ENCODE measurements at regions not wholly inside any gene's neighbourhood (a gene's known extent, or its start where the extent isn't known, plus 50 kb on each side); places are given as distances from the start of the nearest gene placed in this dataset.

- TF ChIP-seq NUFIP1 (IDR thresholded peaks at IDR 0.05; ENCODE audit: partially characterized antibody) (no peak), POLR2A (conservative IDR thresholded peaks at IDR 0.05) (no peak), ZFP30 (CRISPR knock-in tag; IDR thresholded peaks at IDR 0.05; ENCODE audit: borderline replicate concordance) (no peak), ZNF3 (CRISPR knock-in tag; IDR thresholded peaks at IDR 0.05) (no peak), FOS (IDR thresholded peaks at IDR 0.05; ENCODE audit: extremely low read depth, insufficient read length) (no peak), ELF1 (tag; IDR thresholded peaks at IDR 0.05) (no peak), STAT5A (IDR thresholded peaks at IDR 0.05; ENCODE audit: borderline replicate concordance, low read length) (no peak), NR2C2 (CRISPR knock-in tag; IDR thresholded peaks at IDR 0.05) (no peak), NR2C2 (tag; IDR thresholded peaks at IDR 0.05) (no peak), ESRRA (IDR thresholded peaks at IDR 0.05; ENCODE audit: borderline replicate concordance, low read depth) (no peak), NEUROD1 (IDR thresholded peaks at IDR 0.05; ENCODE audit: borderline replicate concordance, low read depth, low read length, partially characterized antibody) (no peak), ZNF146 (CRISPR knock-in tag; IDR thresholded peaks at IDR 0.05; ENCODE audit: unreplicated experiment) (no peak), ZBTB49 (CRISPR knock-in tag; IDR thresholded peaks at IDR 0.05; ENCODE audit: borderline replicate concordance) (no peak), PHF8 (IDR thresholded peaks at IDR 0.05; ENCODE audit: borderline replicate concordance, low read length) (no peak), ZNF436 (CRISPR knock-in tag; IDR thresholded peaks at IDR 0.05) (no peak), RCOR1 (IDR thresholded peaks at IDR 0.05; ENCODE audit: borderline replicate concordance in 1 of 2, low read depth in 2 of 2, low read length in 2 of 2) (peak in 1 of 2 experiments; percentile 50; a peak in 2 of 4 replicates), RAD21 (CRISPR knock-in tag; conservative IDR thresholded peaks at IDR 0.05 in 1 of 2, IDR thresholded peaks at IDR 0.05 in 1 of 2) (no peak), RBM39 (optimal IDR thresholded peaks at IDR 0.05; ENCODE audit: low read depth, low read length) (no peak), HDGF (IDR thresholded peaks at IDR 0.05) (no peak), ARID1B (IDR thresholded peaks at IDR 0.05) (peak; percentile 34; the same call in 1 of the 2 replicates), SFPQ (IDR thresholded peaks at IDR 0.05; ENCODE audit: low read depth, low read length) (no peak), MITF (IDR thresholded peaks at IDR 0.05) (no peak), FIP1L1 (IDR thresholded peaks at IDR 0.05; ENCODE audit: low read depth, low read length, poor library complexity, severe bottlenecking) (no peak)
These were observed 66.0 kb upstream of the FTH1 start (continued) for GRCh38 chr11:62033191-62034035.
